ENCODE measurements at regions not wholly inside any gene's neighbourhood (a gene's known extent, or its start where the extent isn't known, plus 50 kb on each side); places are given as distances from the start of the nearest gene placed in this dataset.
"Not testable (repeated sequence)": the region's sequence is repeated elsewhere in the genome, so short reads cannot be mapped to it uniquely, and the experiment has no call there.

DNA sequence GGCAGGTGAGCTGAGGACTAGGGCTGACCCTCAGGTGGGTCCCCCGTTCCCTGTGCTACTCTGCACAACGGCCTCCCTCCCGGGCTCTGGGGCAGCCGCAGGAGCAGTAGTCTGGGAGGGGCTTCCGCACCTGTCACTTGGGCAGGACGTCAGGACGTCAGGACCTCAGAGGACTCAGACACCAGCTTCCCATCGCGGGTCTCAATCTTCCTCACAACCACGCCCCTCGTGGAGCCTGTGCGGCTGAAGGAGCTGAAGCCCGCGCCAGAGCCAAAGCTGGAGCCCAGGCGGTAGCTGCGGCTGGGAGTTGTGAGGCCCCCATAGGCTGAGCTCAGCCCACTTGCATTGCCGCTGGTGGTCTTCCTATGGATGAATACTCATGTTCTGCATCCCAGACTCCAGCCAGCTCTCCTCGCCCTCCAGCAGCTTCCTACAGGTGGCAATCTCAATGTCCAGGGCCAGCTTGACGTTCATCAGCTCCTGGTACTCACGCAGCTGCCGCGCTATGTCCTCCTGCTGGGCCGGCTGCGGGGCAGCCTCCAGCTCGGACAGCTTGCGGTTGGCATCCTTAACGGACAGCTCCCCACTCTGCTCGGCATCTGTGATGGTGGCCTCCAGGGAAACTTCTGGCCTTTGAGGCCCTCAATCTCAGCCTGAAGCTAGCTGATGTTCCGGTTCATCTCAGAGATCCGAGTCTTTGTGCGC is 381.4 kb upstream of the RGMB start:
- Histone ChIP-seq H3K4me3 (ENCODE audit: low read depth in 1 of 2, low read length in 2 of 2) (no peak overlapping the region), H3K9me3 (ENCODE audit: control insufficient read depth in 1 of 2, low read length in 2 of 2) (no peaks in the 10 kb centered on the region), H3K4me1 (ENCODE audit: control insufficient read depth in 1 of 2, insufficient read depth in 2 of 2, low read length in 2 of 2) (no peaks in the 10 kb centered on the region), H3K27me3 (ENCODE audit: low read depth, low read length) (no peaks in the 10 kb centered on the region), H3K36me3 (ENCODE audit: control insufficient read depth in 1 of 2, insufficient read depth in 2 of 2, low read length in 2 of 2) (no peaks in the 10 kb centered on the region), H3K27ac (ENCODE audit: low read length) (no peak overlapping the region)

DNA sequence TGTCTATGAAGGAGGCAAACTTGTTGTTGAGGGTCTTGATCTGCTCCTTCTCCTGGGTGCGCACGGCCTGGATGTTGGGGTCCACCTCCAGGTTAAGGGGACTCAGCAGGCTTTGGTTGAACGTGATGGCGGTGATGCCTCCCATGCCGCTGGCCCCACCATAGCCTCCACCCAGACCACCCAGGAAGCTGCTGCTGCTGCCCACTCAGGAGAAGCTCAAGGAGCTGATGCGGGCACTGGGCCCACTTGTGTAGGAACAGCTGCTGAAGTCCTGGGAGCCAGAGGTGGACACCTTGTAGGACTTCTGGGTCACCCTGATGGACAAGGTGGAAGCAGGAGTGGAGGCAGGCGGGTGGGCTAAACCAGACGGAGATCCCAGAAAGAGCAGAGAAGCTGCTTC is 380.3 kb upstream of the RGMB start:
- H3K4me3 ChIP-seq (ENCODE audit: low read depth in 1 of 2, low read length in 2 of 2); H3K27ac ChIP-seq (ENCODE audit: low read length); H3K27me3 ChIP-seq (ENCODE audit: low read depth, low read length); H3K36me3 ChIP-seq (ENCODE audit: control insufficient read depth in 1 of 2, insufficient read depth in 2 of 2, low read length in 2 of 2); H3K9me3 ChIP-seq (ENCODE audit: control insufficient read depth in 1 of 2, low read length in 2 of 2); H3K4me1 ChIP-seq (ENCODE audit: control insufficient read depth in 1 of 2, insufficient read depth in 2 of 2, low read length in 2 of 2): not testable (repeated sequence)

DNA sequence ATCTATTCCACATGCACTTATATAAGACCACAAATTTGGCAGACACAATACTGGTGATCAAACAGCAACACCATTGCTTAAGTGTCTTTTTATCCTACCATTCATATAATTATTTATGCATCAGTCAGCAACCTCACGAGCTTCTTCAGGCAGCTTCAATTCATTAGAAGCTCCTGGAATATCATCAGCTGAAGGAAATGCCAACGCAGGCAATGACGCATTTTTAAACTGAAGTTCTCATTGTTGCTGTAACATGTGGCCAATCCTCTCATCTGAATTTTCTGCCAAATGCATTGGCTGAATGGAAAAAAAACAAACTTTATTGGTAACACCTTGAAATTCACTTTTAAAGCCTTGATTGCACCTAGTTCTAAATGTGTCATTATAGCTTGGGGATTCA is 376.4 kb upstream of the RGMB start:
- peaks cover 4 to 12% of the 10 kb centered on the region in 2 donors for H3K4me1 ChIP-seq (ENCODE audit: control insufficient read depth in 1 of 2, insufficient read depth in 2 of 2, low read length in 2 of 2)
- no peaks in the 10 kb centered on the region for H3K36me3 ChIP-seq (ENCODE audit: control insufficient read depth in 1 of 2, insufficient read depth in 2 of 2, low read length in 2 of 2)
- H3K4me3 ChIP-seq (ENCODE audit: low read depth in 1 of 2, low read length in 2 of 2): no peak overlapping the region
- H3K9me3 ChIP-seq (ENCODE audit: control insufficient read depth in 1 of 2, low read length in 2 of 2): no peaks in the 10 kb centered on the region
- H3K27ac ChIP-seq (ENCODE audit: low read length): no peak overlapping the region
- H3K27me3 ChIP-seq (ENCODE audit: low read depth, low read length): no peaks in the 10 kb centered on the region

DNA sequence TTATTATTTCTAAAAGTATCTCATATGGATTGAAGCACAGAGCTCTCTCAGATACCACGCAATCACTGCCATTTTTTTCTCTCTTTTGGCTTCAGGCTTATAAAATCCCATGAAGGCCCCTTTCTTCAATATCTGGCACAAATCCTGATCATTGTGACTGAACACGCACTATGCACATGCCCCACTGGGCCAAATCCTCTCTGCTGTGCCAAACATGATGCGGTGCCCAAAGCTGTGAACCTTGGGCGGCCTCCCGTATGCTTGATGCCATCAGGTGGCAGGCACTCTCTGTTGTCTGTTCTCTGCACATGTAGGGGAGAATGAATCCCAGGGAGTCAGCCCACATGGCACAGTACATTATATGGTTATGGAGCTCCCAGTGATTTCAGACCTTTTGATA is 375.0 kb upstream of the RGMB start:
- Histone ChIP-seq H3K4me1 (ENCODE audit: control insufficient read depth in 1 of 2, insufficient read depth in 2 of 2, low read length in 2 of 2) (peaks cover 4 to 13% of the 10 kb centered on the region in 2 donors), H3K36me3 (ENCODE audit: control insufficient read depth in 1 of 2, insufficient read depth in 2 of 2, low read length in 2 of 2) (no peaks in the 10 kb centered on the region), H3K27ac (ENCODE audit: low read length) (no peak overlapping the region), H3K27me3 (ENCODE audit: low read depth, low read length) (no peaks in the 10 kb centered on the region), H3K9me3 (ENCODE audit: control insufficient read depth in 1 of 2, low read length in 2 of 2) (no peaks in the 10 kb centered on the region), H3K4me3 (ENCODE audit: low read depth in 1 of 2, low read length in 2 of 2) (no peak overlapping the region)

DNA sequence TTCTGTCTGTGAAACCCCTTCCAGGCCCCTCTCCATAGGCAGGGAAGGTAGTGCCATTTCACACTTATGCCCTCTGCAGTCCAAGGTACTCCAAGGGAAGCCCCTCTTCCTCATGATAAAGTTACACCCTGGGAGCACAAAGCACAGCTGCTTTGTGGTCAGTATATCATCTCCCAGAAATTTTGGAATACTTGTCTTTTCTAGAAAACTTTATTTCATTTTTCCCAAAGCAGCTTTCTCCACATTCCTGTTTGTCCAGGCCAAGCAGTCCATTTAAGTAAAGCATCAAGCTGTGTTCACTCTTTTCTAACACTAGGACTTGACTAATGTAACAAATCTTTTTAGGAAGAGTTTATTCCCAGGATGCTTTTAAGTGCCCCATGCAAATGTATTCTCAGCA is 371.8 kb upstream of the RGMB start:
- H3K4me3 ChIP-seq (ENCODE audit: low read depth in 1 of 2, low read length in 2 of 2): no peak overlapping the region

DNA sequence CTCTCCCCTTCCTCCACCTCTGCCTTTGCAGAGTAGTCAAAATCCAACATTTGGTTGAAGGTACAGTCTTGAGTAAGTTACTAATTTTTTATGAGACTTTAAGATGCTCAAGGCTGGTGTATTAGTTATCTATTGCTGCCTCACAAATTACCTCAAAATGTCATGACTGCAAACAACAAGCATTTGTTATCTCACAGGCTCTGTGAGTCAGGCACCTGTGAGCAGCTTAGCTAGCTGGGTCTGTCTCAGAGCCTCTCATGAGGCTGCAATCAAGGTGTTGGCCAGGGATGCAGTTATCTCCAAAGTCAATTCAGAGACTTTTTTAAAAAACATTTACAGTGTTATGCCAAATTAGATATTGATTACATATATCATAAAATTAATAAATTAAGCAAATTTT is 371.3 kb upstream of the RGMB start:
- Histone ChIP-seq H3K4me3 (ENCODE audit: low read depth in 1 of 2, low read length in 2 of 2) (no peak overlapping the region), H3K27ac (ENCODE audit: low read length) (no peak overlapping the region), H3K36me3 (ENCODE audit: control insufficient read depth in 1 of 2, insufficient read depth in 2 of 2, low read length in 2 of 2) (no peaks in the 10 kb centered on the region), H3K9me3 (ENCODE audit: control insufficient read depth in 1 of 2, low read length in 2 of 2) (no peaks in the 10 kb centered on the region), H3K27me3 (ENCODE audit: low read depth, low read length) (no peaks in the 10 kb centered on the region), H3K4me1 (ENCODE audit: control insufficient read depth in 1 of 2, insufficient read depth in 2 of 2, low read length in 2 of 2) (peaks cover 4 to 13% of the 10 kb centered on the region in 2 donors)

More for the DNA sequence above, 371.8 kb upstream of the RGMB start:
- H3K4me1 ChIP-seq (ENCODE audit: control insufficient read depth in 1 of 2, insufficient read depth in 2 of 2, low read length in 2 of 2): peaks cover 4 to 13% of the 10 kb centered on the region in 2 donors
- H3K36me3 ChIP-seq (ENCODE audit: control insufficient read depth in 1 of 2, insufficient read depth in 2 of 2, low read length in 2 of 2): no peaks in the 10 kb centered on the region
- H3K27me3 ChIP-seq (ENCODE audit: low read depth, low read length): no peaks in the 10 kb centered on the region
- no peaks in the 10 kb centered on the region for H3K9me3 ChIP-seq (ENCODE audit: control insufficient read depth in 1 of 2, low read length in 2 of 2)
- H3K27ac ChIP-seq (ENCODE audit: low read length): no peak overlapping the region

DNA sequence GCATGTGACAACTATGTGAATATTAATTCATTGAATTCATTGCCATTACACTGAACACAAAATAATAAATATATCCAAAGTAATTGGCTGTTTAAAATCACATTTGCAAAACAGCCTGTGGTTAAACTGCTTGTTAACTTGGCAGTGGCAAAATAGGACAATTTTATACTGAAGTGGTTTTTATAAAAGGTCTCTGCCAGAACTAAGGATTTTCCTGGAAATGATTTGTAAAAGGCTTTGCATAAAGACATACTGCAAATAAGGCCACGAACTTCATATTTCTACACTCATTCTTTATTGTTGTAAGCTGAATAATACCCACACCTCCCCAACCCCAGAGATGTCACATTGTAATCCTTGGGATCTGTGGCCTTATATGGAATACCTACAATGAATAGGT is 370.3 kb upstream of the RGMB start:
- no peaks in the 10 kb centered on the region for H3K9me3 ChIP-seq (ENCODE audit: control insufficient read depth in 1 of 2, low read length in 2 of 2)
- H3K36me3 ChIP-seq (ENCODE audit: control insufficient read depth in 1 of 2, insufficient read depth in 2 of 2, low read length in 2 of 2): no peaks in the 10 kb centered on the region
- H3K27me3 ChIP-seq (ENCODE audit: low read depth, low read length): no peaks in the 10 kb centered on the region
- H3K4me3 ChIP-seq (ENCODE audit: low read depth in 1 of 2, low read length in 2 of 2): no peak overlapping the region
- peaks cover 4 to 13% of the 10 kb centered on the region in 2 donors for H3K4me1 ChIP-seq (ENCODE audit: control insufficient read depth in 1 of 2, insufficient read depth in 2 of 2, low read length in 2 of 2)
- no peak overlapping the region for H3K27ac ChIP-seq (ENCODE audit: low read length)

DNA sequence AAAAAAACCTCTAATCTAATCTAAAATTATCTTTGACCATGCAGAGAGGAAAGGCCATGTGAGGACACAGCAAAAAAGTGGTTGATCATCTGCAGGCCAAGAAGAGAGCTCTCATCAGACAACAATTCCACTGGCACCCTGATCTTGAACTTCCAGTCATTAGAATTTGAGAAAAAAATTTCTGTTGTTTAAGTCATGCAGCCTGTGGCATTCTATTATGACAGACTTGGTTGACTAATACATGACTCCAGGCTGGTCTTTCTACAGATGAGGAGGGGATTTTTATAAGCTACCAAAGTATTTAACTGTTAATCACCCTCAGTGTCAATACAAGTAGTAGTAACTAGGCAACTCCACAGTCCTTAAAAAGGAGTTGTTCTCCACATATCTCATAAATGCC is 358.5 kb upstream of the RGMB start:
- no peaks in the 10 kb centered on the region for H3K9me3 ChIP-seq (ENCODE audit: control insufficient read depth in 1 of 2, low read length in 2 of 2)
- H3K27me3 ChIP-seq (ENCODE audit: low read depth, low read length): no peaks in the 10 kb centered on the region
- no peak overlapping the region for H3K4me3 ChIP-seq (ENCODE audit: low read depth in 1 of 2, low read length in 2 of 2)
- no peak overlapping the region for H3K27ac ChIP-seq (ENCODE audit: low read length)
- no peaks in the 10 kb centered on the region for H3K36me3 ChIP-seq (ENCODE audit: control insufficient read depth in 1 of 2, insufficient read depth in 2 of 2, low read length in 2 of 2)
- no peaks in the 10 kb centered on the region for H3K4me1 ChIP-seq (ENCODE audit: control insufficient read depth in 1 of 2, insufficient read depth in 2 of 2, low read length in 2 of 2)

DNA sequence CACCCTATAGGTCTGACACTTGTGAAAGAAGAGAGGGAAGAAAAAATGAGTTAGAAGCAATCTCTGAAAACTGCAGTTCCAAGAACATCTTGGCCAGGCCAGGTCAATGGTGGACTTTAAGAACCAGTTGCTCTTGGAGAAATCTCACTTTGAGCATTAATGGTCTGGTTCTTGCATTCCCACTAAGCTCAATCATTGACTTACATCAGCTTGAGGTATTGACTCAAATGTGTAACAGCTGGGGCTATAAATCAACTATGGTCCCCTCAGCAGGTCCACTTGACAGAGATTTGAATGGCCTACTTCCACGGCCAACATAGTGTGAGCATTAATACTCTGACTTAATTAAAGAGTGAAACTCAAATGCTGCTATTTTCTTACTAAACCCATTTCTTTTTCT is 357.8 kb upstream of the RGMB start:
- H3K36me3 ChIP-seq (ENCODE audit: control insufficient read depth in 1 of 2, insufficient read depth in 2 of 2, low read length in 2 of 2): no peaks in the 10 kb centered on the region
- no peaks in the 10 kb centered on the region for H3K9me3 ChIP-seq (ENCODE audit: control insufficient read depth in 1 of 2, low read length in 2 of 2)
- no peak overlapping the region for H3K4me3 ChIP-seq (ENCODE audit: low read depth in 1 of 2, low read length in 2 of 2)
- H3K4me1 ChIP-seq (ENCODE audit: control insufficient read depth in 1 of 2, insufficient read depth in 2 of 2, low read length in 2 of 2): no peaks in the 10 kb centered on the region
- no peak overlapping the region for H3K27ac ChIP-seq (ENCODE audit: low read length)
- H3K27me3 ChIP-seq (ENCODE audit: low read depth, low read length): no peaks in the 10 kb centered on the region

DNA sequence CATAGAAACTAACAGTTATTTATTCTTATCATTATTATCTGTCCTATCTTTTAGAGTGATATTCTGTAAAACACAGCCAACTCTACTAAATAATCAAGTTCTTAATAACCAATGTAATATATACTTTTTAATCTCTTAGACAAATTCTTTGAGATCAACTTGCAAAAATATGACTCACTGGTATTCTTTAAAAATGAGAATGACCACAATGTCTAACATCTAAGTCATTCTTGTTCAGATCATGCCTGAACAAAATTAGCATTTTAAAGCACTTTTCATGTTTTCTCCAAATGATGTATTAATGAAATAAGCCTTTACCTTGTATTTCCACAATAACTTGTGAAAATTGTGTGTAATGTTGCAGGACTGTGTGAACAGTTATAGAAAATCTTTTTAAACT is 356.9 kb upstream of the RGMB start:
- H3K27ac ChIP-seq (ENCODE audit: low read length): no peak overlapping the region
- no peak overlapping the region for H3K4me3 ChIP-seq (ENCODE audit: low read depth in 1 of 2, low read length in 2 of 2)
- no peaks in the 10 kb centered on the region for H3K27me3 ChIP-seq (ENCODE audit: low read depth, low read length)
- H3K9me3 ChIP-seq (ENCODE audit: control insufficient read depth in 1 of 2, low read length in 2 of 2): no peaks in the 10 kb centered on the region
- no peaks in the 10 kb centered on the region for H3K36me3 ChIP-seq (ENCODE audit: control insufficient read depth in 1 of 2, insufficient read depth in 2 of 2, low read length in 2 of 2)
- no peaks in the 10 kb centered on the region for H3K4me1 ChIP-seq (ENCODE audit: control insufficient read depth in 1 of 2, insufficient read depth in 2 of 2, low read length in 2 of 2)

DNA sequence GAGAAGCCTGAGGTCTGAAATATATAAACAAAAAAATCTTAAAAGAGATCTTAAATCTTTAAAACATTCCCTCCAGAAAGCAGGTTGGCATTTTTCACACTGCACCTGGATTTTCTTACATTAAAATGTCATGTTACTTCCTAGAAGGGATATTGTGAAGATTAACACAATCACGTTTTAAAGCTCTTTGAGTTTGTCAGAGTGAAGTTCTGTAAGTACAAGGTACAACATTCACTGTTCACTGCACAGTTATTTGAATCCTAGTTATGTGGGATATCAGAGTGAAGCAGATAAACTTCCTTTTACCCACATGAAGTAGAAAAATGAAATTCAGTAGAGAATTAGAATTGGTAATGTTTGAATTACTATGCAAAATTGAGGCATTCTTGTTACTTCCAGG is 353.6 kb upstream of the RGMB start:
- no peak overlapping the region for H3K4me3 ChIP-seq (ENCODE audit: low read depth in 1 of 2, low read length in 2 of 2)
- H3K36me3 ChIP-seq (ENCODE audit: control insufficient read depth in 1 of 2, insufficient read depth in 2 of 2, low read length in 2 of 2): no peaks in the 10 kb centered on the region
- H3K27ac ChIP-seq (ENCODE audit: low read length): no peak overlapping the region
- H3K9me3 ChIP-seq (ENCODE audit: control insufficient read depth in 1 of 2, low read length in 2 of 2): no peaks in the 10 kb centered on the region
- no peaks in the 10 kb centered on the region for H3K27me3 ChIP-seq (ENCODE audit: low read depth, low read length)
- peaks cover 0 to under 1% of the 10 kb centered on the region in 2 donors for H3K4me1 ChIP-seq (ENCODE audit: control insufficient read depth in 1 of 2, insufficient read depth in 2 of 2, low read length in 2 of 2)
